Left lung (tissue), 4 donors: ENCODE measurements at regions not wholly inside any gene's neighbourhood (a gene's known extent, or its start where the extent isn't known, plus 50 kb on each side); places are given as distances from the start of the nearest gene placed in this dataset.

Source experiments
- ATAC-seq: fragments of 200-7000 bp; cut with Tn5 transposase; one replicate; pipeline ENCODE4 v1.9.1; 2020; ENCODE audit warnings: moderate library complexity
- DNase-seq, 4 donors: peaks; one replicate each; pipeline ENCODE4 v3.0.0-alpha.2; 2013 to 2020
- H3K27ac ChIP-seq, 2 donors: fragments of 200-600 bp; sonication (generic) in 1 of 2; one replicate each; pipeline versions ENCODE4 v1.5.0 to v1.8.0; 2020 to 2021
- H3K27me3 ChIP-seq, 2 donors: fragments of 200-600 bp; sonication (generic) in 1 of 2; one replicate each; pipeline versions ENCODE4 v1.5.0 to v1.8.0; 2020 to 2021
- H3K36me3 ChIP-seq, 2 donors: fragments of 200-600 bp; sonication (generic) in 1 of 2; one replicate each; pipeline versions ENCODE4 v1.5.0 to v1.8.0; 2020 to 2021
- H3K4me1 ChIP-seq, 2 donors: fragments of 200-600 bp; one replicate each; pipeline ENCODE4 v1.8.0; 2021
- H3K4me3 ChIP-seq, 2 donors: fragments of 200-600 bp; sonication (generic) in 1 of 2; one replicate each; pipeline versions ENCODE4 v1.5.0 to v1.8.0; 2020 to 2021; ENCODE audit warnings: mild to moderate bottlenecking in 1 of 2
- H3K9me3 ChIP-seq, 2 donors: fragments of 200-600 bp; sonication (generic) in 1 of 2; one replicate each; pipeline versions ENCODE4 v1.5.0 to v1.8.0; 2020 to 2021
- intact Hi-C, 2 donors: fragments of 100-400 bp; cut with DNase I; formaldehyde crosslinking; loops; one replicate each; pipeline versions ENCODE4 v1.11.2 to v1.14.2; 2022
- TF ChIP-seq, protein P1 (sequence below), 2 donors: fragments of 200-600 bp; sonication (generic) in 1 of 2; IDR thresholded peaks; one replicate each; pipeline versions ENCODE4 v1.5.0 to v1.8.0; 2021; ENCODE audit warnings: antibody characterized with exemption in 2 of 2
- donor health status: DM: no; HTN: yes; CAD: no.
- donor health status: DM: no; HTN: no; CAD: no.

DNA sequence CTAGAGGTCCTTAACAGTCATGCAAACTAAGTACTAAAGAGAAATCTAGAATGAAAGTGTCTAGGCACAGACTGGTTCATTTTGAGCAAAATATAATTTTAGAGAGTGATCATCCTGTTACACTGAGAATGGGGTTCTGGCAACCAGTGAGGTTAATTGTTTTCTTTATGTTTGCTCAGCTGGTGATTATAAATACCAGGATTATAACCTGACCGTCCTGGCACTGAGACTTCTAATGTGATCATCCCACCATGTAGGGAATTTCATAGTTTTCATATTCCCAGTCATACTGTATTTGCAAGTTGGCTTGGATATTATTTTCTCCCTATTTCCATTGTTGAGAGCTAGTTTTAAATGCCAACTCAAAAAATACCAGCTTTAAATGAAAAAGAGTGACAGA, 852.5 kb upstream of the LRATD1 start:
- intact Hi-C loops: no loop called here
- H3K4me1 ChIP-seq: no peaks in the 10 kb centered on the region
- no peaks in the 10 kb centered on the region for H3K27me3 ChIP-seq
- peaks cover 0 to 10% of the 10 kb centered on the region in 2 donors for H3K9me3 ChIP-seq
- DNase-seq: no peak
- no peak for ATAC-seq
- TF ChIP-seq, protein P1, sequence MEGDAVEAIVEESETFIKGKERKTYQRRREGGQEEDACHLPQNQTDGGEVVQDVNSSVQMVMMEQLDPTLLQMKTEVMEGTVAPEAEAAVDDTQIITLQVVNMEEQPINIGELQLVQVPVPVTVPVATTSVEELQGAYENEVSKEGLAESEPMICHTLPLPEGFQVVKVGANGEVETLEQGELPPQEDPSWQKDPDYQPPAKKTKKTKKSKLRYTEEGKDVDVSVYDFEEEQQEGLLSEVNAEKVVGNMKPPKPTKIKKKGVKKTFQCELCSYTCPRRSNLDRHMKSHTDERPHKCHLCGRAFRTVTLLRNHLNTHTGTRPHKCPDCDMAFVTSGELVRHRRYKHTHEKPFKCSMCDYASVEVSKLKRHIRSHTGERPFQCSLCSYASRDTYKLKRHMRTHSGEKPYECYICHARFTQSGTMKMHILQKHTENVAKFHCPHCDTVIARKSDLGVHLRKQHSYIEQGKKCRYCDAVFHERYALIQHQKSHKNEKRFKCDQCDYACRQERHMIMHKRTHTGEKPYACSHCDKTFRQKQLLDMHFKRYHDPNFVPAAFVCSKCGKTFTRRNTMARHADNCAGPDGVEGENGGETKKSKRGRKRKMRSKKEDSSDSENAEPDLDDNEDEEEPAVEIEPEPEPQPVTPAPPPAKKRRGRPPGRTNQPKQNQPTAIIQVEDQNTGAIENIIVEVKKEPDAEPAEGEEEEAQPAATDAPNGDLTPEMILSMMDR (IDR thresholded peaks at IDR 0.05): no peak
- H3K27ac ChIP-seq: no peak overlapping the region
- no peak overlapping the region for H3K4me3 ChIP-seq
- H3K36me3 ChIP-seq: no peaks in the 10 kb centered on the region

DNA sequence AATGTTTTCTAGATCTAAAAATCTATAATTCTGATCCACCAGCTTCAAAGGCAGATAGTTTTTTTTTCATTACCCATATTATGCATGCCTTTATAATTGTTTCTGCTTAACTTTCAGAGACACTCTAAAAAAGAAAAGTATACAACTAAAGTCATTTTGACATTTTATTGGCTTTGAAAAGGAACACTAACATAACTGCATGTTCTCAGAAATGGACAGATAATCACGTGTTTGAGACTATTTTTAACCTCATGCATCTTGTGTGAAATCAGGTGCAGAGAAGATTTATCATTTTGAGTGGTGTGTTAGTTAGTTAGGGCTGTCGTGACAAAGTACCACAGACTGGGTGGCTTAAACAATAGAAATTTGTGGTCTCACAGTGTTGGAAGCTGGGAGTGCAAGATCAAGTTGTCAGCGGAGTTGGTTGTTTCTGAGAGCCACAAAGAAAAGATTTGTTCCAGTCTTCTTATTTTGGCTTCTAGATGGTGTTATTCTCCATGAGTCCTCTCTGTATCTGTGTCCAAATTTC, 841.4 kb upstream of the LRATD1 start:
- ATAC-seq (no peak), DNase-seq (no peak)
- H3K4me3 ChIP-seq: no peak overlapping the region
- H3K27me3 ChIP-seq: no peaks in the 10 kb centered on the region
- intact Hi-C loops: no loop called here
- H3K27ac ChIP-seq: no peak overlapping the region
- no peaks in the 10 kb centered on the region for H3K9me3 ChIP-seq
- H3K36me3 ChIP-seq: no peaks in the 10 kb centered on the region
- no peaks in the 10 kb centered on the region for H3K4me1 ChIP-seq
- TF ChIP-seq, protein P1 (IDR thresholded peaks at IDR 0.05): no peak

DNA sequence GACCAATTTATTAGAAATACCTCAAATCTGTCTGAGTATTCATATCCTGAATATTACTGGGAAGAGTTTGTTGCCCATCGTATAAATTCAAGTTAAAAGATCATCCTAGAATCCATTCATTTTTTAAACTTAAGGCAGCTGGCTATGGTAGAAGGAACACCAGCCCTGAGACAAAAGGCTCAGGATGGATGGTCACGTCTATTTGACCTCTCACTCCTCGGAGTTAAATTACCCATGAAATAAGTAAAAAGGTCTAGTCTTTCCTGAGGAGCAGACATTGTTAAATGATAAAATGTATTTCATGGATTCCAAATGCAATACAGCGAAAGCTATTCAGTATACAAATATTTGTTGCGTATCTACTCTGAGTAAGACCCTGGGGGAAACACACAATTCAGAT, 826.0 kb upstream of the LRATD1 start:
- no peaks in the 10 kb centered on the region for H3K4me1 ChIP-seq
- H3K27me3 ChIP-seq: no peaks in the 10 kb centered on the region
- H3K36me3 ChIP-seq: no peaks in the 10 kb centered on the region
- no peak for ATAC-seq
- DNase-seq: no peak
- intact Hi-C loops: no loop called here
- no peak overlapping the region for H3K4me3 ChIP-seq
- no peaks in the 10 kb centered on the region for H3K9me3 ChIP-seq
- H3K27ac ChIP-seq: no peak overlapping the region
- TF ChIP-seq, protein P1 (IDR thresholded peaks at IDR 0.05): no peak

DNA sequence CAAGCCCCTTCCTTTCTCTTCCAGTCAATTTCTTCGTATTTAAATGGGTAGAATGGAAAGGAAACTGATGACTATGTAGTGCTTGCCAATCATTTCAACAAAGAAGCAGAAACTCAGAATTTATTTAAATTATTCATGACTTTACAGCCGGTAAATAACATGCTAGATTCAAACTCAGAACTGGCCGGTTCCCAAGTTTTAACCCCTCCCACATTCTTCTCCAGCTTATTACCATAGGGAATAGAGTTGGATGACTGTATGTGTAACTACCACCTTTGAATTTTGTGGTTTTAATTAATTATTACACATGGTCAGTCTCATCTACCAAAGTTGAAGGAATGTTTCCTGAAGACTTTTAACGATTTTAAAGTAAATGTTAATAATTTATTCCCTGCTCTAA, 819.3 kb upstream of the LRATD1 start:
- intact Hi-C loops: no loop called here
- H3K9me3 ChIP-seq: no peaks in the 10 kb centered on the region
- H3K27me3 ChIP-seq: no peaks in the 10 kb centered on the region
- no peak for ATAC-seq
- H3K27ac ChIP-seq: no peak overlapping the region
- no peaks in the 10 kb centered on the region for H3K36me3 ChIP-seq
- no peak for DNase-seq
- H3K4me1 ChIP-seq: no peaks in the 10 kb centered on the region
- H3K4me3 ChIP-seq: no peak overlapping the region
- TF ChIP-seq, protein P1 (IDR thresholded peaks at IDR 0.05): no peak

DNA sequence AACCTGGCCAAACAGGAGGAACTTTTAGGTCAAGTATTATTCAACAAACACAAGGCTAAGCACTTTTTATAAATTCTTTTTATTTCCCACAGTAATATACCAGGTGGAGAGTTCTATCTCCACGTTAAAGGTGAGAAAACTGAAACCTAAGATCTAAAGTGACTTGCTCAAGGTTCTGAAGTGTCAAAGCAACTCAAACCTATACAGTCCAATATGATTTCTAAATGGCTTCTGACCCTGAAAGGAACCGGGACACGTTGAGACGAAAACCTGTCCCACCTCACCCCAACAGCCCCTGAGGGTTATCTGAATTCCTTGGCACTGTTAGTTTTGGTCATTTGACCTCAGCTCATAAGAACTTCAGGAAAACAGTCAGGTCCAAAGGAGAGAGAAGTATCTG, 814.5 kb upstream of the LRATD1 start:
- no peak overlapping the region for H3K27ac ChIP-seq
- intact Hi-C loops: no loop called here
- H3K9me3 ChIP-seq: no peaks in the 10 kb centered on the region
- H3K4me1 ChIP-seq: no peaks in the 10 kb centered on the region
- TF ChIP-seq, protein P1 (IDR thresholded peaks at IDR 0.05): no peak
- ATAC-seq: no peak
- DNase-seq: no peak
- no peaks in the 10 kb centered on the region for H3K27me3 ChIP-seq
- no peaks in the 10 kb centered on the region for H3K36me3 ChIP-seq
- H3K4me3 ChIP-seq: no peak overlapping the region
